A204.1 (cell line): ENCODE measurements at regions not wholly inside any gene's neighbourhood (a gene's known extent, or its start where the extent isn't known, plus 50 kb on each side); places are given as distances from the start of the nearest gene placed in this dataset.
"Not testable (repeated sequence)": the region's sequence is repeated elsewhere in the genome, so short reads cannot be mapped to it uniquely, and the experiment has no call there.

ENCODE experiments used
- FAIRE-seq: peaks from 2 replicates; lab custom pipeline; 2012; peaks lifted over from hg19 to GRCh38; lab: Jason Lieb, UNC

GRCh38 chrX:1853447-1853846, 238.6 kb downstream of the ASMT start:
- no peak for FAIRE-seq

GRCh38 chrX:1853916-1854315, 239.1 kb downstream of the ASMT start:
- FAIRE-seq, result no peak

GRCh38 chrX:1854861-1855260, 240.0 kb downstream of the ASMT start:
- not testable (repeated sequence) for FAIRE-seq

- FAIRE-seq, result not testable (repeated sequence)
These were observed 244.4 kb downstream of the ASMT start for GRCh38 chrX:1859266-1859665.

- FAIRE-seq, result no peak
These were observed 246.2 kb downstream of the ASMT start for GRCh38 chrX:1860936-1861594.

GRCh38 chrX:1863995-1864394, 249.1 kb downstream of the ASMT start:
- FAIRE-seq, result not testable (repeated sequence)

- FAIRE-seq, result no peak
These were observed 255.6 kb downstream of the ASMT start for GRCh38 chrX:1870421-1870820.

GRCh38 chrX:1871887-1872286, 257.0 kb downstream of the ASMT start:
- FAIRE-seq, result no peak

- no peak for FAIRE-seq
These were observed 258.8 kb downstream of the ASMT start for GRCh38 chrX:1873671-1874070.

- no peak for FAIRE-seq
These were observed 259.6 kb downstream of the ASMT start for GRCh38 chrX:1874416-1874815.

GRCh38 chrX:1874899-1875298, 260.0 kb downstream of the ASMT start:
- no peak for FAIRE-seq

GRCh38 chrX:1876041-1876440, 261.2 kb downstream of the ASMT start:
- FAIRE-seq, result no peak

GRCh38 chrX:1877780-1878179, 262.9 kb downstream of the ASMT start:
- no peak for FAIRE-seq

GRCh38 chrX:1880884-1881817, 266.3 kb downstream of the ASMT start:
- not testable (repeated sequence) for FAIRE-seq

- FAIRE-seq, result no peak
These were observed 268.9 kb downstream of the ASMT start for GRCh38 chrX:1883772-1884171.

- FAIRE-seq, result no peak
These were observed 269.6 kb downstream of the ASMT start for GRCh38 chrX:1884446-1884845.

GRCh38 chrX:1885116-1885515, 270.3 kb downstream of the ASMT start:
- FAIRE-seq, result no peak

- FAIRE-seq, result not testable (repeated sequence)
These were observed 273.4 kb downstream of the ASMT start for GRCh38 chrX:1888305-1888704.

GRCh38 chrX:1894026-1894294, 279.1 kb downstream of the ASMT start:
- no peak for FAIRE-seq

- FAIRE-seq, result no peak
These were observed 279.9 kb downstream of the ASMT start for GRCh38 chrX:1894740-1895139.

- no peak for FAIRE-seq
These were observed 280.7 kb downstream of the ASMT start for GRCh38 chrX:1895583-1895982.

GRCh38 chrX:1899841-1900240, 285.0 kb downstream of the ASMT start:
- no peak for FAIRE-seq

GRCh38 chrX:1902901-1903235, 288.0 kb downstream of the ASMT start:
- FAIRE-seq, result no peak
